ENCODE measurements at regions not wholly inside any gene's neighbourhood (a gene's known extent, or its start where the extent isn't known, plus 50 kb on each side); places are given as distances from the start of the nearest gene placed in this dataset.

DNA sequence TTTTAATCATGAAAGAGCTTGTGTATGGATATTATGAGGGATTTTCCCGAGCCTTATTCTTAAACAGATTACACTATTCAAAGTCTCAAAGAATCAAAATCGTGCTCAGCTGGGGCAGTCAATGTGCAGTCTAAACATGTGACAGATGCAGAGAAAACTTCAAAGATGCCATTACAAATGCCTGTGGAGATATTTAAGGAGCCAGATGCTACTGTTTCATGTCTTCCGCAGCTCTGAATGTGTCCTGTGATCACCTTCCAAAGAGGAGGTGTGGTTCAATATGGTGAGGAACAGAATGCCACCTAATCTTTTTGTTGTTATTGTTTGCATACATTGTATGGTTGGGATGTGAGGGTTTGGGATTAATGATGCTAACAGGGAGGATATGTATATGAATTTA lies 593.3 kb upstream of the ARRDC3 start:
- Histone ChIP-seq H3K9me3 (no peaks in the 10 kb centered on the region), H3K4me1 (no peaks in the 10 kb centered on the region), H3K27ac (no peak overlapping the region), H3K4me3 (no peak overlapping the region), H3K36me3 (ENCODE audit: insufficient read depth in 1 of 2, low read depth in 1 of 2) (no peaks in the 10 kb centered on the region), H3K27me3 (ENCODE audit: insufficient read depth in 3 of 3, low read length in 2 of 3) (no peaks in the 10 kb centered on the region)
- no peak for DNase-seq
- intact Hi-C loops (cut with DNase I) = no loop called here
- 32 to 42% (median 42%) methylated on average over 3 of the region's 3 CpGs for WGBS, 3 donors
- TF ChIP-seq, protein P1, sequence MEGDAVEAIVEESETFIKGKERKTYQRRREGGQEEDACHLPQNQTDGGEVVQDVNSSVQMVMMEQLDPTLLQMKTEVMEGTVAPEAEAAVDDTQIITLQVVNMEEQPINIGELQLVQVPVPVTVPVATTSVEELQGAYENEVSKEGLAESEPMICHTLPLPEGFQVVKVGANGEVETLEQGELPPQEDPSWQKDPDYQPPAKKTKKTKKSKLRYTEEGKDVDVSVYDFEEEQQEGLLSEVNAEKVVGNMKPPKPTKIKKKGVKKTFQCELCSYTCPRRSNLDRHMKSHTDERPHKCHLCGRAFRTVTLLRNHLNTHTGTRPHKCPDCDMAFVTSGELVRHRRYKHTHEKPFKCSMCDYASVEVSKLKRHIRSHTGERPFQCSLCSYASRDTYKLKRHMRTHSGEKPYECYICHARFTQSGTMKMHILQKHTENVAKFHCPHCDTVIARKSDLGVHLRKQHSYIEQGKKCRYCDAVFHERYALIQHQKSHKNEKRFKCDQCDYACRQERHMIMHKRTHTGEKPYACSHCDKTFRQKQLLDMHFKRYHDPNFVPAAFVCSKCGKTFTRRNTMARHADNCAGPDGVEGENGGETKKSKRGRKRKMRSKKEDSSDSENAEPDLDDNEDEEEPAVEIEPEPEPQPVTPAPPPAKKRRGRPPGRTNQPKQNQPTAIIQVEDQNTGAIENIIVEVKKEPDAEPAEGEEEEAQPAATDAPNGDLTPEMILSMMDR (IDR thresholded peaks at IDR 0.05) = no peak
- ATAC-seq = no peak

DNA sequence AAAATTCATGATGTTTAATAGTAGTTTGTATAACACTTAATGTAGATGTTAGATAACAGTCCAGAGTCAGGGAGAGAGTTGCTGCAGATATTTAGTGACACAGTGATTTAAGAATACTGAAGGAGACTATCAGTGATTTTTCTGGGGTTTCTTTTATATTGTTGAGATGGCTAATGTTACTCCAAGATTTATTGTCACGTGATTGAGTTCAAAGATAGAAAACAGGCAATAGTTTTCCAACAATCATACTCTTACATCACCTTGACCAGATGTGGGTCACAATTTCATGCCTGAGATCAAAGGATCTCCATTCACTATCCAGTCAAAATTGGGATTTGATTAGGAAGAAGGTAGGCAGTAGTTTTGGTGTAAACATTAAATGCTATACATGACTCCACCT lies 580.0 kb upstream of the ARRDC3 start:
- Histone ChIP-seq H3K4me1 (no peaks in the 10 kb centered on the region), H3K27ac (no peak overlapping the region), H3K27me3 (ENCODE audit: insufficient read depth in 3 of 3, low read length in 2 of 3) (no peaks in the 10 kb centered on the region), H3K9me3 (no peaks in the 10 kb centered on the region), H3K36me3 (ENCODE audit: insufficient read depth in 1 of 2, low read depth in 1 of 2) (no peaks in the 10 kb centered on the region), H3K4me3 (no peak overlapping the region)
- intact Hi-C loops (cut with DNase I) = no loop called here
- TF ChIP-seq, protein P1 (IDR thresholded peaks at IDR 0.05) = no peak
- ATAC-seq = no peak
- WGBS, 3 donors = 76 to 86% (median 84%) methylated on average over 1 of the region's 1 CpG
- DNase-seq = no peak

DNA sequence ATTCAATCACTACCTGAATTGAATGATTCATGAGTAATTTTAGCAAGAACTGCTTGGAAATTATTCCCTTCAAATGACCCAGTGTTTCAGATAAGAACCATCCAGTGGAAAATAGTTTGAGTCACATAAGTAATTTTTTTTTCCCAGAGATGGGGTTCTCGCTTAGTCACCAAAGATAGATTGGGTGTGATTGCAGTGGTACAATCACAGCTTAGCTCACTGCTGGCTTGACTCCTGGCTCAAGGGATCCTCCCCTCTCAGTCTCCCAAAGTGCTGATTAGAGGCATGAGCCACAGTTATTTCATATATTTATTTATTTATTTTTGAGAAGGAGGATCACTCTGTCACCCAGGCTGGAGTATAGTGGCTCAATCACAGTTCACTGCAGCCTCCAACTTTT lies 574.5 kb upstream of the ARRDC3 start:
- TF ChIP-seq, protein P1 (IDR thresholded peaks at IDR 0.05) = no peak
- DNase-seq (no peak), ATAC-seq (no peak)
- WGBS, 3 donors = 73 to 78% (median 73%) methylated on average over 1 of the region's 1 CpG
- H3K27ac ChIP-seq = no peak overlapping the region
- H3K36me3 ChIP-seq (ENCODE audit: insufficient read depth in 1 of 2, low read depth in 1 of 2) = no peaks in the 10 kb centered on the region
- H3K4me1 ChIP-seq = no peaks in the 10 kb centered on the region
- intact Hi-C loops (cut with DNase I) = no loop called here
- no peaks in the 10 kb centered on the region for H3K9me3 ChIP-seq
- H3K27me3 ChIP-seq (ENCODE audit: insufficient read depth in 3 of 3, low read length in 2 of 3) = no peaks in the 10 kb centered on the region
- no peak overlapping the region for H3K4me3 ChIP-seq

DNA sequence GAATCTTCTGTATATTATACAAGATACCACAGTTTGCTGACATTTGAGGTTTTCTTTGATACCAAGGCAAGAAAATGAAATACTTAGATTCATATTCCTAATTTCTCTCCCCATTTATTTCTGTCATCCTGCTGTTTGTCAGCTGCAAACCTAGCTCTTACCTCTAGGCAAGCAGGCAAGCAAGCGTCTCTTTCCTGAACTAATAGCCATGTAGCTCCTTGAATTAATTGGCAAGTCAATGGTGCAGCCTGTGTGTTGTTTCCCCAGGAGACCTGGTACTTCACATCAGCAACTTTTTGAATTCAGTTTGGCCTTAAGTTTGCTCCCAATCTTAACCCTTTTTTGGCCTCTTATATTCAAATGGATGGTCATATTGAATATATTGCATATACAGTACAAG lies 573.6 kb upstream of the ARRDC3 start:
- no peak overlapping the region for H3K4me3 ChIP-seq
- ATAC-seq = no peak
- TF ChIP-seq, protein P1 (IDR thresholded peaks at IDR 0.05) = no peak
- no peak for DNase-seq
- 41 to 55% (median 41%) methylated on average over 1 of the region's 1 CpG for WGBS, 3 donors
- no peaks in the 10 kb centered on the region for H3K36me3 ChIP-seq (ENCODE audit: insufficient read depth in 1 of 2, low read depth in 1 of 2)
- no peaks in the 10 kb centered on the region for H3K9me3 ChIP-seq
- H3K27me3 ChIP-seq (ENCODE audit: insufficient read depth in 3 of 3, low read length in 2 of 3) = no peaks in the 10 kb centered on the region
- intact Hi-C loops (cut with DNase I) = no loop called here
- H3K4me1 ChIP-seq = no peaks in the 10 kb centered on the region
- H3K27ac ChIP-seq = no peak overlapping the region

DNA sequence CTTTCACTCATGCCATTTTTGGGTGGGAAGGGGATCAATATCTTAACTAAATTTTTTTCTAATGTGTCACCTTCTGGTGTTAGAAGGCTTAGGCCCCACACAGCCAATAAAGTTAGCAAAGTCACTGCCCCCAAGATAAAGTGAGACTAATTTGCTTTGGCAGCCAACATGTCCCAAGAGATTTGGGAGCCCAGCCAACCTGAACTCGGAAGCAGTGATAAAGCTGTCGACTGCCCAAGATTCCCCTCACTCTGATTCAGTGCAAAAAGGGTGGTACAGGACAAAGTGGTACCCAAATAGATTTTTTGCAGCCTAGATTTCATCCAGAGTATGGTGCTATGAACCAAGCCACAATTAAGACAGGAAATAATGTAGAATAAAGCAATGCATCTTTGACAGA lies 572.5 kb upstream of the ARRDC3 start:
- 6 to 9% (median 7%) methylated on average over 2 of the region's 2 CpGs for WGBS, 3 donors
- H3K27ac ChIP-seq = no peak overlapping the region

More for the DNA sequence above, 572.5 kb upstream of the ARRDC3 start:
- ATAC-seq = no peak
- no peaks in the 10 kb centered on the region for H3K4me1 ChIP-seq
- no peak for DNase-seq
- TF ChIP-seq, protein P1 (IDR thresholded peaks at IDR 0.05) = no peak
- no peak overlapping the region for H3K4me3 ChIP-seq
- intact Hi-C loops (cut with DNase I) = no loop called here
- H3K36me3 ChIP-seq (ENCODE audit: insufficient read depth in 1 of 2, low read depth in 1 of 2) = no peaks in the 10 kb centered on the region
- H3K27me3 ChIP-seq (ENCODE audit: insufficient read depth in 3 of 3, low read length in 2 of 3) = no peaks in the 10 kb centered on the region
- H3K9me3 ChIP-seq = no peaks in the 10 kb centered on the region
